Osteocyte (in vitro differentiated cells): ENCODE measurements at regions not wholly inside any gene's neighbourhood (a gene's known extent, or its start where the extent isn't known, plus 50 kb on each side); places are given as distances from the start of the nearest gene placed in this dataset.

Experiments used
- DNase-seq: peaks from one replicate; pipeline ENCODE4 v3.0.0; 2021; ENCODE audit warnings: mixed read lengths; ENCODE audit not compliant: unreplicated experiment; ENCODE audit errors: extremely low spot score
- H3K27ac Mint-ChIP-seq: one replicate; pipeline ENCODE4 v1.8.0; 2021; ENCODE audit warnings: mild to moderate bottlenecking, mixed read lengths; ENCODE audit not compliant: unreplicated experiment
- H3K27me3 Mint-ChIP-seq: one replicate; pipeline ENCODE4 v1.8.0; 2021; ENCODE audit warnings: mixed read lengths; ENCODE audit not compliant: unreplicated experiment
- H3K36me3 Mint-ChIP-seq: one replicate; pipeline ENCODE4 v1.8.0; 2021; ENCODE audit warnings: mixed read lengths; ENCODE audit not compliant: unreplicated experiment
- H3K4me1 Mint-ChIP-seq: one replicate; pipeline ENCODE4 v1.8.0; 2021; ENCODE audit warnings: mixed read lengths; ENCODE audit not compliant: unreplicated experiment
- H3K4me3 Mint-ChIP-seq: one replicate; pipeline ENCODE4 v1.8.0; 2021; ENCODE audit warnings: mild to moderate bottlenecking, moderate library complexity, mixed read lengths; ENCODE audit not compliant: unreplicated experiment
- H3K9me3 Mint-ChIP-seq: one replicate; pipeline ENCODE4 v1.8.0; 2021; ENCODE audit warnings: mixed read lengths; ENCODE audit not compliant: unreplicated experiment
- CTCF ChIP-seq: fragments of 200-600 bp; sonication (generic); IDR thresholded peaks from 2 replicates; pipeline ENCODE4 v1.5.0; 2021; ENCODE audit warnings: antibody characterized with exemption, mild to moderate bottlenecking, moderate library complexity

- no peak overlapping the region for H3K4me3 Mint-ChIP-seq
- peaks cover 8% of the 10 kb centered on the region for H3K4me1 Mint-ChIP-seq
- H3K27me3 Mint-ChIP-seq, result peaks cover 2% of the 10 kb centered on the region
- no peaks in the 10 kb centered on the region for H3K36me3 Mint-ChIP-seq
- peak; percentile 86 for DNase-seq
- peak; percentile 69 for TF ChIP-seq CTCF
- peak overlapping the region; percentile 6 for H3K27ac Mint-ChIP-seq
- H3K9me3 Mint-ChIP-seq, result no peaks in the 10 kb centered on the region
Measured at GRCh38 chr13:79631051-79631659, 150.2 kb downstream of the NDFIP2 start.

GRCh38 chr13:79628463-79628862 lies 147.5 kb downstream of the NDFIP2 start:
- no peaks in the 10 kb centered on the region for H3K9me3 Mint-ChIP-seq
- H3K36me3 Mint-ChIP-seq, result no peaks in the 10 kb centered on the region
- no peak overlapping the region for H3K4me3 Mint-ChIP-seq
- no peak for TF ChIP-seq CTCF
- peaks cover 8% of the 10 kb centered on the region for H3K4me1 Mint-ChIP-seq
- no peak for DNase-seq
- H3K27ac Mint-ChIP-seq, result no peak overlapping the region
- peaks cover 2% of the 10 kb centered on the region for H3K27me3 Mint-ChIP-seq

- Mint-ChIP-seq H3K9me3 (peaks cover 2% of the 10 kb centered on the region), H3K4me1 (peaks cover 8% of the 10 kb centered on the region), H3K27me3 (peaks cover 2% of the 10 kb centered on the region), H3K27ac (no peak overlapping the region), H3K36me3 (no peaks in the 10 kb centered on the region), H3K4me3 (no peak overlapping the region)
- no peak for TF ChIP-seq CTCF
- DNase-seq, result no peak
Measured at GRCh38 chr13:79626924-79627323, 146.0 kb downstream of the NDFIP2 start.

DNA sequence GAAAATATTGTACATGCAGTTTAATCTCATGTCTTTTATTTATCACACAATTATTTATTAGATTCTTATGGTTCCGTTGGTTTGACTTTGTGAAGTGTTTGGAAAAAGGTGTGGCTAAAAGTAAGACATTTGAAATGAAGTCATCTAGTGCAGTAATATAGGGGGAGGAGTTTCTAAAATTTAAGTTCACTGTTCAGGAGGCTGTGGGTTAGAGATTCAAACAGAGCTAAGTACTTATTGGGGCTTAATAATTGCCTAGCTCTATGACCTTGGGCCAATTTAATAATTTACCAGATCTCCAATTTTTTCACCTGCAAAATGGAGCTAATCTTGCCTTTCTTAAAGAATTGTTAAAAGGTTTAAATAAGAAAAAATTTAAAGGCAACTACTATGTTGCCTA lies 144.6 kb downstream of the NDFIP2 start:
- no peak for TF ChIP-seq CTCF
- H3K36me3 Mint-ChIP-seq, result no peaks in the 10 kb centered on the region
- peaks cover 11% of the 10 kb centered on the region for H3K9me3 Mint-ChIP-seq
- H3K4me1 Mint-ChIP-seq, result peaks cover 1% of the 10 kb centered on the region
- no peak overlapping the region for H3K4me3 Mint-ChIP-seq
- peaks cover 2% of the 10 kb centered on the region for H3K27me3 Mint-ChIP-seq
- DNase-seq, result no peak
- H3K27ac Mint-ChIP-seq, result no peak overlapping the region

DNA sequence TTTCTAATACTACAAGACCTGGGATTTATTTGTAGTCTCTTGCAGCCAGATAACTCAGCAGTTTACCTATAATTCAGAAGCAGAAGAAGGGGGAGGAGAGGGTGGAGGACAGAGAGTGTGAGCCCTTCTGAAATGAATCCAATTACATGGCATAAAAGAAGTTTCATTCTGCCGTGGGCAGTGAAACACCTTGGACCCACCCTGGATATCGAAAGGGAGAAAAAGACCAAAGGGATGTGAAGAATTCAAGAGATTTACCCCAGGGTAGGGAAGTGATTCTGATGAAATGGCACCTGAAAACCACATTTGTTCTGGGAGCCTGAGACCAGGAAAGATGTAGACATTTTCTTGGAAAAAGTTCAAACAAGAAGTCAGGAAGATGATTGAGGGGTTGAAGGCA lies 140.9 kb downstream of the NDFIP2 start:
- Mint-ChIP-seq H3K4me1 (peaks cover 1% of the 10 kb centered on the region), H3K36me3 (no peaks in the 10 kb centered on the region), H3K9me3 (peaks cover 13% of the 10 kb centered on the region), H3K27ac (no peak overlapping the region), H3K4me3 (no peak overlapping the region), H3K27me3 (no peaks in the 10 kb centered on the region)
- DNase-seq, result no peak
- no peak for TF ChIP-seq CTCF
